Fibroblast of skin of right quadriceps (primary cell): ENCODE measurements at regions not wholly inside any gene's neighbourhood (a gene's known extent, or its start where the extent isn't known, plus 50 kb on each side); places are given as distances from the start of the nearest gene placed in this dataset.
"Not testable (repeated sequence)": the region's sequence is repeated elsewhere in the genome, so short reads cannot be mapped to it uniquely, and the experiment has no call there.

Experiments
- DNase-seq: peaks from one replicate; pipeline ENCODE4 v3.0.0-alpha.2; 2013

- no peak for DNase-seq
Measured at GRCh38 chr5:44048276-44048984, 340.8 kb downstream of the FGF10 start.

GRCh38 chr5:44046619-44047364 is 342.4 kb downstream of the FGF10 start:
- DNase-seq: no peak

GRCh38 chr5:44044549-44044948 is 344.7 kb downstream of the FGF10 start:
- not testable (repeated sequence) for DNase-seq

- no peak for DNase-seq
Measured at GRCh38 chr5:44028226-44028625, 361.0 kb downstream of the FGF10 start.

GRCh38 chr5:44022622-44023021 is 366.6 kb downstream of the FGF10 start:
- DNase-seq: no peak

- DNase-seq: no peak
Measured at GRCh38 chr5:44011518-44011917, 377.7 kb downstream of the FGF10 start.

- DNase-seq: no peak
Measured at GRCh38 chr5:44002381-44002901, 386.8 kb downstream of the FGF10 start.

- no peak for DNase-seq
Measured at GRCh38 chr5:44001675-44002380, 387.4 kb downstream of the FGF10 start.

GRCh38 chr5:44001236-44001635 is 388.0 kb downstream of the FGF10 start:
- DNase-seq: no peak

GRCh38 chr5:43997647-43998272 is 391.5 kb downstream of the FGF10 start:
- no peak for DNase-seq

- no peak for DNase-seq
Measured at GRCh38 chr5:43996221-43996620, 393.0 kb downstream of the FGF10 start.

- DNase-seq: no peak
Measured at GRCh38 chr5:43994352-43994708, 391.4 kb downstream of the NNT start.

- DNase-seq: no peak
Measured at GRCh38 chr5:43993634-43994351, 390.8 kb downstream of the NNT start.

- no peak for DNase-seq
Measured at GRCh38 chr5:43985411-43985810, 382.4 kb downstream of the NNT start.

GRCh38 chr5:43981556-43981955 is 378.6 kb downstream of the NNT start:
- no peak for DNase-seq

- DNase-seq: no peak
Measured at GRCh38 chr5:43973908-43974307, 370.9 kb downstream of the NNT start.

- DNase-seq: no peak
Measured at GRCh38 chr5:43973318-43973717, 370.3 kb downstream of the NNT start.

- no peak for DNase-seq
Measured at GRCh38 chr5:43967165-43967564, 364.2 kb downstream of the NNT start.

- no peak for DNase-seq
Measured at GRCh38 chr5:43959144-43959543, 356.2 kb downstream of the NNT start.

- no peak for DNase-seq
Measured at GRCh38 chr5:43947935-43948334, 345.0 kb downstream of the NNT start.

GRCh38 chr5:43941806-43942205 is 338.8 kb downstream of the NNT start:
- no peak for DNase-seq

- no peak for DNase-seq
Measured at GRCh38 chr5:43940562-43940961, 337.6 kb downstream of the NNT start.

- DNase-seq: no peak
Measured at GRCh38 chr5:43926923-43927322, 323.9 kb downstream of the NNT start.
